Neural progenitor cell (in vitro differentiated cells): ENCODE measurements at regions not wholly inside any gene's neighbourhood (a gene's known extent, or its start where the extent isn't known, plus 50 kb on each side); places are given as distances from the start of the nearest gene placed in this dataset.

Source experiments
- DNase-seq: peaks from one replicate; pipeline ENCODE4 v3.0.0-alpha.2; 2016; ENCODE audit warnings: low spot score
- H2AFZ ChIP-seq: fragments of 200-600 bp; sonication (generic); replicated peaks from 2 replicates; pipeline ENCODE4 v1.6.1; 2016; ENCODE audit warnings: antibody characterized with exemption
- H3F3A ChIP-seq: fragments of 200-600 bp; sonication (generic); 2 replicates; pipeline ENCODE4 v1.6.1; 2016; ENCODE audit warnings: antibody characterized with exemption, low read depth
- H3K27ac ChIP-seq: fragments of 200-600 bp; sonication (generic); 2 replicates; pipeline ENCODE4 v1.5.1; 2016; ENCODE audit warnings: mild to moderate bottlenecking
- H3K27me3 ChIP-seq: fragments of 200-600 bp; sonication (generic); 2 replicates; pipeline ENCODE4 v1.6.1; 2016; ENCODE audit warnings: mild to moderate bottlenecking, moderate library complexity
- H3K36me3 ChIP-seq: fragments of 200-600 bp; sonication (generic); 2 replicates; pipeline ENCODE4 v1.5.1; 2016
- H3K4me1 ChIP-seq: fragments of 200-600 bp; sonication (generic); 2 replicates; pipeline ENCODE4 v1.6.1; 2016; ENCODE audit warnings: mixed run types
- H3K4me2 ChIP-seq: fragments of 200-600 bp; sonication (generic); 2 replicates; pipeline ENCODE4 v1.6.1; 2016
- H3K4me3 ChIP-seq: fragments of 200-600 bp; sonication (generic); 2 replicates; pipeline ENCODE4 v1.5.1; 2016
- H3K79me2 ChIP-seq: fragments of 200-600 bp; sonication (generic); 2 replicates; pipeline ENCODE4 v1.6.1; 2016; ENCODE audit warnings: low read depth
- H3K9ac ChIP-seq: fragments of 200-600 bp; sonication (generic); 2 replicates; pipeline ENCODE4 v1.6.1; 2016
- H3K9me3 ChIP-seq: fragments of 200-600 bp; sonication (generic); 2 replicates; pipeline ENCODE4 v1.5.1; 2016; ENCODE audit warnings: low read depth
- H4K20me1 ChIP-seq: fragments of 200-600 bp; sonication (generic); 2 replicates; pipeline ENCODE4 v1.6.1; 2016; ENCODE audit warnings: low read depth
- H3K27ac Mint-ChIP-seq: 3 replicates; pipeline ENCODE4 v1.8.0; 2021; ENCODE audit warnings: mixed read lengths
- H3K27me3 Mint-ChIP-seq: 2 replicates; pipeline ENCODE4 v1.8.0; 2022; ENCODE audit warnings: low read depth, mild to moderate bottlenecking, inconsistent platforms, moderate library complexity, mixed read lengths; ENCODE audit not compliant: insufficient read depth
- H3K36me3 Mint-ChIP-seq: 3 replicates; pipeline ENCODE4 v1.8.0; 2021; ENCODE audit warnings: mixed read lengths
- H3K4me1 Mint-ChIP-seq: 3 replicates; pipeline ENCODE4 v1.8.0; 2021; ENCODE audit warnings: mixed read lengths
- H3K4me3 Mint-ChIP-seq: 3 replicates; pipeline ENCODE4 v1.8.0; 2021; ENCODE audit warnings: mild to moderate bottlenecking, moderate library complexity, mixed read lengths
- H3K9me3 Mint-ChIP-seq: 3 replicates; pipeline ENCODE4 v1.8.0; 2020; ENCODE audit warnings: mixed read lengths
- EZH2 ChIP-seq: fragments of 200-600 bp; sonication (generic); IDR thresholded peaks from 2 replicates; pipeline ENCODE4 v1.6.1; 2017; ENCODE audit warnings: antibody characterized with exemption, mild to moderate bottlenecking, moderate library complexity
- EZH2phosphoT487 ChIP-seq: fragments of 200-600 bp; sonication (generic); IDR thresholded peaks from 2 replicates; pipeline ENCODE4 v1.6.1; 2017; ENCODE audit warnings: antibody characterized with exemption
- TF ChIP-seq, protein P1 (sequence below): fragments of 200-600 bp; sonication (generic); IDR thresholded peaks from 2 replicates; pipeline ENCODE4 v1.5.1; 2017; ENCODE audit warnings: antibody characterized with exemption, mild to moderate bottlenecking

DNA sequence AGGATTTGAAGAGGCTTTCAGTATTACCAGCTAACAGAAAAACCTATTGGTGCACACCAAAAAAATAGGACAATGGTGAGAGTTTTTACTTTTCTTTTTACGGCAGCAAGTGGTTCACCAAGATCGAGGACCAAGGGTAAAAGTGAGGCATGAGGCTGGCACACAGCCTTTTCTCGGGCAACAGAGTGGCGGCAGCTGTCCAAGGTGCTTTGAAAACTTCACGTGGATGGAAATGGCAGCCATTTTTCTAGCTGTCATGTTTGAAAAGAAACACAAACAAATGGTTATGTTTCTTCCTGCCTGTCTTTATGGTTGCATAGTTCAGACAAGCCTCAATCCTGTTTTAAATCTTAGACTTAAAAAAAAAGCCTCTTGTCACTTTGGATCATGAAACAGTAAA is 812.5 kb upstream of the CHAC2 start:
- no peaks in the 10 kb centered on the region for H3K4me1 ChIP-seq
- no peaks in the 10 kb centered on the region for H3K9me3 ChIP-seq
- no peak overlapping the region for H3K4me3 ChIP-seq
- no peaks in the 10 kb centered on the region for H3F3A ChIP-seq
- H3K4me3 Mint-ChIP-seq, result no peak overlapping the region
- H3K27me3 Mint-ChIP-seq, result no peaks in the 10 kb centered on the region
- peaks cover 3% of the 10 kb centered on the region for H3K9me3 Mint-ChIP-seq
- no peak overlapping the region for H3K4me2 ChIP-seq
- H2AFZ ChIP-seq, result no peak overlapping the region
- no peaks in the 10 kb centered on the region for H4K20me1 ChIP-seq
- no peaks in the 10 kb centered on the region for H3K36me3 Mint-ChIP-seq
- peaks cover 15% of the 10 kb centered on the region for H3K4me1 Mint-ChIP-seq
- no peak overlapping the region for H3K27ac ChIP-seq
- no peaks in the 10 kb centered on the region for H3K27me3 ChIP-seq
- TF ChIP-seq, protein P1, sequence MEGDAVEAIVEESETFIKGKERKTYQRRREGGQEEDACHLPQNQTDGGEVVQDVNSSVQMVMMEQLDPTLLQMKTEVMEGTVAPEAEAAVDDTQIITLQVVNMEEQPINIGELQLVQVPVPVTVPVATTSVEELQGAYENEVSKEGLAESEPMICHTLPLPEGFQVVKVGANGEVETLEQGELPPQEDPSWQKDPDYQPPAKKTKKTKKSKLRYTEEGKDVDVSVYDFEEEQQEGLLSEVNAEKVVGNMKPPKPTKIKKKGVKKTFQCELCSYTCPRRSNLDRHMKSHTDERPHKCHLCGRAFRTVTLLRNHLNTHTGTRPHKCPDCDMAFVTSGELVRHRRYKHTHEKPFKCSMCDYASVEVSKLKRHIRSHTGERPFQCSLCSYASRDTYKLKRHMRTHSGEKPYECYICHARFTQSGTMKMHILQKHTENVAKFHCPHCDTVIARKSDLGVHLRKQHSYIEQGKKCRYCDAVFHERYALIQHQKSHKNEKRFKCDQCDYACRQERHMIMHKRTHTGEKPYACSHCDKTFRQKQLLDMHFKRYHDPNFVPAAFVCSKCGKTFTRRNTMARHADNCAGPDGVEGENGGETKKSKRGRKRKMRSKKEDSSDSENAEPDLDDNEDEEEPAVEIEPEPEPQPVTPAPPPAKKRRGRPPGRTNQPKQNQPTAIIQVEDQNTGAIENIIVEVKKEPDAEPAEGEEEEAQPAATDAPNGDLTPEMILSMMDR, result no peak
- TF ChIP-seq EZH2, result no peak
- TF ChIP-seq EZH2phosphoT487, result no peak
- H3K36me3 ChIP-seq, result no peaks in the 10 kb centered on the region
- no peaks in the 10 kb centered on the region for H3K79me2 ChIP-seq
- no peak overlapping the region for H3K9ac ChIP-seq
- H3K27ac Mint-ChIP-seq, result no peak overlapping the region
- DNase-seq, result no peak

- Histone ChIP-seq H3K9ac (no peak overlapping the region), H3K4me2 (no peak overlapping the region), H3K4me1 (no peaks in the 10 kb centered on the region), H3K79me2 (no peaks in the 10 kb centered on the region), H3F3A (no peaks in the 10 kb centered on the region), H3K9me3 (no peaks in the 10 kb centered on the region), H3K27ac (no peak overlapping the region), H2AFZ (no peak overlapping the region), H3K36me3 (no peaks in the 10 kb centered on the region), H3K27me3 (no peaks in the 10 kb centered on the region), H3K4me3 (no peak overlapping the region), H4K20me1 (no peaks in the 10 kb centered on the region)
- Mint-ChIP-seq H3K9me3 (peaks cover 4% of the 10 kb centered on the region), H3K4me1 (no peaks in the 10 kb centered on the region), H3K4me3 (no peak overlapping the region), H3K36me3 (no peaks in the 10 kb centered on the region), H3K27ac (no peak overlapping the region), H3K27me3 (no peaks in the 10 kb centered on the region)
- TF ChIP-seq EZH2phosphoT487, result no peak
- DNase-seq, result no peak
Observed at GRCh38 chr2:52940101-52940500, 827.5 kb upstream of the CHAC2 start.

DNA sequence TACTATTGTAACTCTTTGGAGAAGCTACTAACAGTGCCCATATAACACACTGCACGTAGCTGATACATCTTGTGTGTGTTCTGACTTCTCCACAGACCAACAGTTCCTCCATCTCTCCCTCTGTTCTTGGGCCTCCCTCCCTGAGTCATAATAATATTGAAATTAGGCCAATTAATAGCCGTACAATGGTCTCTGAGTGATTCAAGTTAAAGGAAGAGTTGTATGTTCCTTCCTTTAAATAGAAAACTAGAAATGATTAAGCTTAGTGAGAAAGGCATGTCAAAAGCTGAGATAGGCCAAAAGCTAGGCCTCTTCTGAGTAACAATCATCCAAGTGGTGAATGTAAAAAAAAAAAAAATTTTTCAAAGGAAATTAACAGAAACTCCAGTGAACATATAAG is 828.4 kb upstream of the CHAC2 start:
- Histone ChIP-seq H2AFZ (no peak overlapping the region), H4K20me1 (no peaks in the 10 kb centered on the region), H3F3A (no peaks in the 10 kb centered on the region), H3K9ac (no peak overlapping the region), H3K4me1 (no peaks in the 10 kb centered on the region), H3K36me3 (no peaks in the 10 kb centered on the region), H3K4me2 (no peak overlapping the region), H3K27me3 (no peaks in the 10 kb centered on the region), H3K27ac (no peak overlapping the region), H3K4me3 (no peak overlapping the region), H3K79me2 (no peaks in the 10 kb centered on the region), H3K9me3 (no peaks in the 10 kb centered on the region)
- H3K4me3 Mint-ChIP-seq, result no peak overlapping the region
- no peaks in the 10 kb centered on the region for H3K27me3 Mint-ChIP-seq
- no peaks in the 10 kb centered on the region for H3K4me1 Mint-ChIP-seq
- H3K9me3 Mint-ChIP-seq, result peaks cover 4% of the 10 kb centered on the region
- no peak overlapping the region for H3K27ac Mint-ChIP-seq
- TF ChIP-seq, protein P1, result no peak
- TF ChIP-seq EZH2phosphoT487, result no peak
- no peak for TF ChIP-seq EZH2
- DNase-seq, result no peak
- no peaks in the 10 kb centered on the region for H3K36me3 Mint-ChIP-seq

DNA sequence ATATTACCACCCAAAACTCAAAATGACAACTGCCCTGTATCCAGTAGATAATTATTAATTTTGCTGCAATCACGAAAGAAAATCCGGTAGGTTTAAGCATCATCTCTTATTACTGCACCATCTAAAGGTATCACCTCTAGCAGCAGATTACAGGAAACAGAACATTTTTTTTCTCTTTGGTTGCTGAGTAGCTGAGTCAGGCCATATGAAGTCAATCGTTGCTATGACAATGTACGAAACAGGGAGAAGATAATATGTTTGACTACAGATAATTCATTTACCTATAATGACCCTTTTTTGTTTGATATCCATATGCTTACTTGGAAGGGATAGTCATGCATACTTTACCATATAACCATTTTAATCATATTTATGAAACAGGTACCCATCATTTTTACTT is 831.6 kb upstream of the CHAC2 start:
- no peaks in the 10 kb centered on the region for H3K4me1 ChIP-seq
- H3K27ac ChIP-seq, result no peak overlapping the region
- no peaks in the 10 kb centered on the region for H3K9me3 ChIP-seq
- Mint-ChIP-seq H3K27ac (no peak overlapping the region), H3K4me1 (no peaks in the 10 kb centered on the region), H3K27me3 (no peaks in the 10 kb centered on the region), H3K36me3 (no peaks in the 10 kb centered on the region), H3K4me3 (no peak overlapping the region), H3K9me3 (no peaks in the 10 kb centered on the region)
- H2AFZ ChIP-seq, result no peak overlapping the region
- no peak overlapping the region for H3K4me2 ChIP-seq
- no peaks in the 10 kb centered on the region for H4K20me1 ChIP-seq
- no peaks in the 10 kb centered on the region for H3K36me3 ChIP-seq
- H3K9ac ChIP-seq, result no peak overlapping the region
- H3K27me3 ChIP-seq, result no peaks in the 10 kb centered on the region
- H3F3A ChIP-seq, result no peaks in the 10 kb centered on the region
- no peak for DNase-seq
- TF ChIP-seq EZH2, result no peak
- TF ChIP-seq EZH2phosphoT487, result no peak
- TF ChIP-seq, protein P1, result no peak
- no peaks in the 10 kb centered on the region for H3K79me2 ChIP-seq
- H3K4me3 ChIP-seq, result no peak overlapping the region
